ENCODE measurements at regions not wholly inside any gene's neighbourhood (a gene's known extent, or its start where the extent isn't known, plus 50 kb on each side); places are given as distances from the start of the nearest gene placed in this dataset.

GRCh38 chr6:6866656-6867403 is 240.9 kb upstream of the RREB1 start:
- Mint-ChIP-seq H3K27me3 (ENCODE audit: insufficient read depth, low read depth) (peaks cover 3% of the 10 kb centered on the region), H3K4me3 (no peak overlapping the region)
- TF ChIP-seq EZH2 (IDR thresholded peaks at IDR 0.05) (no peak), CTCF (IDR thresholded peaks at IDR 0.05) (no peak), EZH2phosphoT487 (IDR thresholded peaks at IDR 0.05) (no peak)

DNA sequence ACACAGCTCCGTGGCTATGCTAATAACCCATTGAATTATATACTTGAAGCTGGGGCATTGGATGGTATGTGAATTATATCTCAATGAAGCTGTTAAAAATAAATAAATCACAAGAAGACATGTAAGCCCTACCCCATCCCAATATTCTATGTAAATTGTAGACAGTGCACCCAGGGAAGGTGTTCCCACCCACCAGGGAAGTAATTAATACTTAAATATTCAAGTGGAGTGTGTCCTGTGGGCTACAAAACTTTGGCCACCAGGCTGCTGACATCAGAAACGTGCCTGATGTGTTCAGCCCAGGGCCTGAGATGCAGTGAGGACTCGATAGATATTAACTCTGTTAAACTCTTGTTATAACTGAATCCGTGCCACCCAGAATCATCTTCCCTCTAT is 240.4 kb upstream of the RREB1 start:
- peaks cover 3% of the 10 kb centered on the region for H3K27me3 Mint-ChIP-seq (ENCODE audit: insufficient read depth, low read depth)
- H3K27ac Mint-ChIP-seq, result no peak overlapping the region

More at GRCh38 chr6:6866656-6867403, 240.9 kb upstream of the RREB1 start:
- Histone ChIP-seq H3K27me3 (no peaks in the 10 kb centered on the region), H2AFZ (replicated peaks) (no peak overlapping the region), H3K79me2 (ENCODE audit: low read depth) (no peaks in the 10 kb centered on the region), H3K9ac (no peak overlapping the region), H3F3A (ENCODE audit: low read depth) (no peaks in the 10 kb centered on the region), H3K4me1 (no peaks in the 10 kb centered on the region), H3K9me3 (ENCODE audit: low read depth) (no peaks in the 10 kb centered on the region), H3K4me2 (no peak overlapping the region), H3K27ac (no peak overlapping the region), H3K4me3 (no peak overlapping the region), H4K20me1 (ENCODE audit: low read depth) (no peaks in the 10 kb centered on the region), H3K36me3 (no peaks in the 10 kb centered on the region)
- no peak for DNase-seq (ENCODE audit: low spot score)
- Mint-ChIP-seq H3K9me3 (peaks cover 9% of the 10 kb centered on the region), H3K36me3 (no peaks in the 10 kb centered on the region), H3K27ac (no peak overlapping the region), H3K4me1 (no peaks in the 10 kb centered on the region)

GRCh38 chr6:6869094-6869493 is 238.7 kb upstream of the RREB1 start:
- no peak for TF ChIP-seq EZH2 (IDR thresholded peaks at IDR 0.05)
- no peak for TF ChIP-seq CTCF (IDR thresholded peaks at IDR 0.05)
- TF ChIP-seq EZH2phosphoT487 (IDR thresholded peaks at IDR 0.05), result no peak
- no peak overlapping the region for H3K27ac Mint-ChIP-seq
- no peaks in the 10 kb centered on the region for H3K79me2 ChIP-seq (ENCODE audit: low read depth)

More for the DNA sequence above, 240.4 kb upstream of the RREB1 start:
- Histone ChIP-seq H3K4me3 (no peak overlapping the region), H3K79me2 (ENCODE audit: low read depth) (no peaks in the 10 kb centered on the region), H3K27ac (no peak overlapping the region), H3K27me3 (no peaks in the 10 kb centered on the region), H3K9me3 (ENCODE audit: low read depth) (no peaks in the 10 kb centered on the region), H3K36me3 (no peaks in the 10 kb centered on the region), H3K4me2 (no peak overlapping the region), H3K4me1 (no peaks in the 10 kb centered on the region), H4K20me1 (ENCODE audit: low read depth) (no peaks in the 10 kb centered on the region), H3K9ac (no peak overlapping the region), H3F3A (ENCODE audit: low read depth) (no peaks in the 10 kb centered on the region), H2AFZ (replicated peaks) (no peak overlapping the region)
- no peak for DNase-seq (ENCODE audit: low spot score)
- Mint-ChIP-seq H3K36me3 (no peaks in the 10 kb centered on the region), H3K4me1 (no peaks in the 10 kb centered on the region), H3K9me3 (peaks cover 9% of the 10 kb centered on the region), H3K4me3 (no peak overlapping the region)
- no peak for TF ChIP-seq CTCF (IDR thresholded peaks at IDR 0.05)
- no peak for TF ChIP-seq EZH2phosphoT487 (IDR thresholded peaks at IDR 0.05)
- no peak for TF ChIP-seq EZH2 (IDR thresholded peaks at IDR 0.05)

More at GRCh38 chr6:6869094-6869493, 238.7 kb upstream of the RREB1 start:
- H4K20me1 ChIP-seq (ENCODE audit: low read depth), result no peaks in the 10 kb centered on the region
- H3K9ac ChIP-seq, result no peak overlapping the region
- H3K36me3 ChIP-seq, result no peaks in the 10 kb centered on the region
- peaks cover under 1% of the 10 kb centered on the region for H3K9me3 Mint-ChIP-seq
- no peaks in the 10 kb centered on the region for H3K36me3 Mint-ChIP-seq
- H3K27ac ChIP-seq, result no peak overlapping the region
- H2AFZ ChIP-seq (replicated peaks), result no peak overlapping the region
- no peak for DNase-seq (ENCODE audit: low spot score)
- H3K27me3 ChIP-seq, result no peaks in the 10 kb centered on the region
- H3K4me3 Mint-ChIP-seq, result no peak overlapping the region
- H3K4me1 ChIP-seq, result no peaks in the 10 kb centered on the region
- no peaks in the 10 kb centered on the region for H3K27me3 Mint-ChIP-seq (ENCODE audit: insufficient read depth, low read depth)
- no peak overlapping the region for H3K4me3 ChIP-seq
- H3F3A ChIP-seq (ENCODE audit: low read depth), result no peaks in the 10 kb centered on the region
- H3K4me1 Mint-ChIP-seq, result no peaks in the 10 kb centered on the region
- no peaks in the 10 kb centered on the region for H3K9me3 ChIP-seq (ENCODE audit: low read depth)
- H3K4me2 ChIP-seq, result no peak overlapping the region

Measured in neural progenitor cell (in vitro differentiated cells).